Mucosa of descending colon (tissue), 3 donors: ENCODE measurements at regions not wholly inside any gene's neighbourhood (a gene's known extent, or its start where the extent isn't known, plus 50 kb on each side); places are given as distances from the start of the nearest gene placed in this dataset.

Experiments used
- ATAC-seq: fragments of 200-7000 bp; cut with Tn5 transposase; one replicate; pipeline ENCODE4 v1.9.1; 2020; ENCODE audit warnings: mild to moderate bottlenecking, moderate library complexity
- DNase-seq, 3 donors: peaks; one replicate each; pipeline ENCODE4 v3.0.0-alpha.2; 2020
- H3K36me3 ChIP-seq: fragments of 200-600 bp; one replicate; pipeline ENCODE4 v1.8.0; 2021; ENCODE audit warnings: low read depth, mild to moderate bottlenecking
- H3K4me1 ChIP-seq: fragments of 200-600 bp; one replicate; pipeline ENCODE4 v1.8.0; 2021; ENCODE audit warnings: low read depth, mild to moderate bottlenecking
- H3K4me3 ChIP-seq: fragments of 200-600 bp; one replicate; pipeline ENCODE4 v1.8.0; 2021; ENCODE audit warnings: mild to moderate bottlenecking
- H3K9me3 ChIP-seq: fragments of 200-600 bp; one replicate; pipeline ENCODE4 v1.8.0; 2021; ENCODE audit warnings: mild to moderate bottlenecking
- intact Hi-C, 2 donors: fragments of 100-400 bp; cut with DNase I in 1 of 2; cut with micrococcal nuclease in 1 of 2; formaldehyde crosslinking; loops; one replicate each; pipeline versions ENCODE4 v1.11.0 to v1.11.1; 2022; cut with DNase I, micrococcal nuclease
- TF ChIP-seq, protein P1 (sequence below): fragments of 200-600 bp; IDR thresholded peaks from one replicate; pipeline ENCODE4 v1.8.0; 2022; ENCODE audit warnings: antibody characterized with exemption, mild to moderate bottlenecking
- donor health status: DM: no; HTN: no; CAD: no; lungs with moderate emphysema.
- donor health status: DM: no; HTN: no; CAD: no.
- donor health status: DM: no; HTN: yes; CAD: no.

DNA sequence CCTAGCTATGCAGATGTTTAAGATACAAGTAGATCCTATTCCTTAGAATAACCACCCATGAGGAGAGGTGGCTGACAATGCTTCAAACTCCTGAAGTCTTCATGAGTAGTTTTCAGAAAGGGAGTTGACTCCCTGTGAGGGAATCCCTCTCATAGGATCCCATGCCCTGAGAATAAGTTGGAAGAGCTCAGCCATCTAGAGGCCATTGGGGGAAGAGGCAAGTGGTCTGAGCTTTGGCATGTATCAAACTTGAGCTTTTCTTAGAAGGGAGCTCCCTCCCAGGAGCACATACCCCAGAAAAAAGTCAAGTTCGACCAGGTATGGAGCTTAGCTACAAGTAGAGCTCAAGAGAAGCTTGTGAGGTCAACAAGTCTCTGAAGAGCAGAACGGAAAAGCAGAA is 165.7 kb upstream of the RBM19 start:
- DNase-seq (no peak), ATAC-seq (no peak)
- TF ChIP-seq, protein P1, sequence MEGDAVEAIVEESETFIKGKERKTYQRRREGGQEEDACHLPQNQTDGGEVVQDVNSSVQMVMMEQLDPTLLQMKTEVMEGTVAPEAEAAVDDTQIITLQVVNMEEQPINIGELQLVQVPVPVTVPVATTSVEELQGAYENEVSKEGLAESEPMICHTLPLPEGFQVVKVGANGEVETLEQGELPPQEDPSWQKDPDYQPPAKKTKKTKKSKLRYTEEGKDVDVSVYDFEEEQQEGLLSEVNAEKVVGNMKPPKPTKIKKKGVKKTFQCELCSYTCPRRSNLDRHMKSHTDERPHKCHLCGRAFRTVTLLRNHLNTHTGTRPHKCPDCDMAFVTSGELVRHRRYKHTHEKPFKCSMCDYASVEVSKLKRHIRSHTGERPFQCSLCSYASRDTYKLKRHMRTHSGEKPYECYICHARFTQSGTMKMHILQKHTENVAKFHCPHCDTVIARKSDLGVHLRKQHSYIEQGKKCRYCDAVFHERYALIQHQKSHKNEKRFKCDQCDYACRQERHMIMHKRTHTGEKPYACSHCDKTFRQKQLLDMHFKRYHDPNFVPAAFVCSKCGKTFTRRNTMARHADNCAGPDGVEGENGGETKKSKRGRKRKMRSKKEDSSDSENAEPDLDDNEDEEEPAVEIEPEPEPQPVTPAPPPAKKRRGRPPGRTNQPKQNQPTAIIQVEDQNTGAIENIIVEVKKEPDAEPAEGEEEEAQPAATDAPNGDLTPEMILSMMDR, result no peak
- intact Hi-C loops, result no loop called here
- Histone ChIP-seq H3K4me3 (no peak overlapping the region), H3K36me3 (no peaks in the 10 kb centered on the region), H3K9me3 (no peaks in the 10 kb centered on the region), H3K4me1 (no peaks in the 10 kb centered on the region)

DNA sequence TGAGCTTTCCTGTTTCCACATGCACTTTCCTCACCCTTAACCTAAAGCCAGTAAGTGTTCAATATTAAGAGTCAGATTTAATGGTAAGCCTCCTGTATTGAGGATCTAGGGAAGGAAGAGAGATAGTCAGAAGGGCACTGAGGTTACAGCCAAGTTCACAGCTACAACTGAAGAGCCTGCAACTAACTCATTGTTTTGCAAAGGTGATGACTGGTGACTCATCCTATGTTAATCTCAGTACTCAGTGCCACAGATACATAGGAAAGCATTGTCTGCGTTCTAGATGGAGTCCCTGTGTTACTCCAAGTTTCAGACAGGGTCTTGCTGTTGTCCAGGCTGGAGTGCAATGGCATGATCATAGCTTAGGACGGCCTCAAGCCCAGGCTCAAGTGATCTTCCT is 157.0 kb upstream of the RBM19 start:
- no peak for ATAC-seq
- DNase-seq, result no peak
- no peaks in the 10 kb centered on the region for H3K9me3 ChIP-seq
- intact Hi-C loops, result no loop called here
- H3K4me3 ChIP-seq, result no peak overlapping the region
- H3K4me1 ChIP-seq, result no peaks in the 10 kb centered on the region
- TF ChIP-seq, protein P1, result no peak
- H3K36me3 ChIP-seq, result no peaks in the 10 kb centered on the region

DNA sequence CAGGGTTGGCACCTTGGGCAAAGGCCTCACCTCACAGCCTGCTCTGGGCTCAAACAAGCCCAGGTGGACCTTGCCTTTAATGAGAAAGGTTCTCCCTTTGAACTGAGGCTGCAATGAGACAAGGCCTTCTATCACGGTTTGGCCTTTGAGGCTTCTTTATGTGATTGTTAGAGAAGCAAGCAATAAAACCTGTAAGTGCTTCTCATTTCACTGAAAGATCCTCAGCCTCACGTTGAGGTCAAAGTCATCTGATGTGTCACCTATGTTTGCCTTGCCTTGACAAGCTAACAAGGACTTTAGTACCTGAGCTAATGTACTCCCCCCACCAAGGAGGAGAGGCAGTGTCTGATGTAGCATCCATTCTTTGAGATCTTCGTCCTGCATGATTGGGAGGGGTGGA is 155.9 kb upstream of the RBM19 start:
- intact Hi-C loops, result no loop called here
- TF ChIP-seq, protein P1, result no peak
- no peak for ATAC-seq
- Histone ChIP-seq H3K4me3 (no peak overlapping the region), H3K36me3 (no peaks in the 10 kb centered on the region), H3K4me1 (no peaks in the 10 kb centered on the region), H3K9me3 (no peaks in the 10 kb centered on the region)
- no peak for DNase-seq

DNA sequence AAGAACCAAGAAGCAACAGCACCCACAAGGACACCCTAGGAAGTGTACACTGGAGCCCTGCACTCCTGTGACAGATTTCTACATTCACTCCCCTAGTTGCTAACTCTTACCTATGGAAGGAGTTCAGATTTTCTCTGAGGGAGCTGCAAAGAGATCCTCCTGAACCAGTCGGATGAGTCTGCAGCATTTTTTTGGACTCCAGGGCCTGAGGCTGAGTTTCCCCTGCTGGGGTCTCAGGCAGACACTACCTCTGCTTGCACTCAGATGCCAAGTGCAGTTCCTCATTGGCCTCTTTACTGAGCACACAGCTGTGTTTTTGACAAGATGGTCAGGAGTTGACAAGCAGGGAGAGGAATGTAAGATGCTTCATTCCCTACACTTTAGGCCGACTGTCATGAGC is 153.2 kb upstream of the RBM19 start:
- ATAC-seq (no peak), DNase-seq (no peak)
- Histone ChIP-seq H3K4me3 (no peak overlapping the region), H3K4me1 (no peaks in the 10 kb centered on the region), H3K36me3 (no peaks in the 10 kb centered on the region), H3K9me3 (peaks cover 7% of the 10 kb centered on the region)
- TF ChIP-seq, protein P1, result no peak
- intact Hi-C loops, result no loop called here

DNA sequence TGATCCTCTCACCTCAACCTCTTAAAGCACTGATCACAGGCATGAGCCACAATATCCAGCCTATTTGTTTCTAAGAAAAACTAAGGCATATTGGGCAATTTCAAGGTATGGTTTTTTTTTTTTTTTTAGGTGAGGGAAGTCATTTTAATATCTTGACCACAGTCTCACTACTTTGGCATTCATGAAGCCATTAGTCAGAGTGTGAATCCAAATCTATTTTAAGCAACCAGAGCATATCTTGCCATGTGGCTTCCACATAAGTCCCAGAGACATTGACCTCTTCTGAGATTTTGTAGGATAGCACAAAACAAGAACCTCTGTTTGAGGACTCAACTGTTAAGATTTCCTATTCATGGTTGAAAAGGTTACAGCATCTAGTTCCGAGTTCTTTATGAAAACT is 130.3 kb upstream of the RBM19 start:
- Histone ChIP-seq H3K4me1 (no peaks in the 10 kb centered on the region), H3K4me3 (no peak overlapping the region), H3K36me3 (no peaks in the 10 kb centered on the region), H3K9me3 (no peaks in the 10 kb centered on the region)
- TF ChIP-seq, protein P1, result no peak
- DNase-seq (no peak), ATAC-seq (no peak)
- intact Hi-C loops, result no loop called here

DNA sequence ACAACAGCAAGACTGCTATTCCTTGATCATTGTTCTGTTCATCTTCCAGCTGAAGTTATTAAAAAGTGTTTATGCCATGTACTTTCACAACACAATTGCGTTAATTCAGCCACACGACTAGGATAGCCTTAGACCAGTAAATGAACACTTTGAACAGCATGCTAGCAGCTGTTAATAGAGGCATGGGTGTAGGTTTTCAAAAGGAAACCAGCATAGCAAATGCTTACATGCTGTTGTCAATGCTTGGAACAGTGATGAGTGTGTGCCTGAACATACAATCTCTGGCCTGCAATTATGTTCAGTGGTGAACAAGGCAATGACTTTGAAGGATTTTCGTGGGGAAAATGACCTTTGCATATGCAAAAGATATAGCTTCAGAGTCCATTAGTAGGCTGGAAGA is 127.4 kb upstream of the RBM19 start:
- Histone ChIP-seq H3K4me3 (no peak overlapping the region), H3K4me1 (no peaks in the 10 kb centered on the region), H3K36me3 (no peaks in the 10 kb centered on the region), H3K9me3 (no peaks in the 10 kb centered on the region)
- intact Hi-C loops, result no loop called here
- DNase-seq, result no peak
- ATAC-seq, result no peak
- TF ChIP-seq, protein P1, result no peak
